HepG2 (cell line): ENCODE measurements at regions not wholly inside any gene's neighbourhood (a gene's known extent, or its start where the extent isn't known, plus 50 kb on each side); places are given as distances from the start of the nearest gene placed in this dataset.

Source experiments
- BRD4 ChIP-seq: sonication (generic); formaldehyde crosslinking; IDR thresholded peaks from 2 replicates; pipeline ENCODE4 v1.4.0; 2020; ENCODE audit warnings: missing genetic modification reagents
- CTCF ChIP-seq: sonication (generic); formaldehyde crosslinking; IDR thresholded peaks from 2 replicates; pipeline ENCODE4 v1.5.0; 2020; ENCODE audit warnings: mild to moderate bottlenecking, missing genetic modification reagents, moderate library complexity
- THRA ChIP-seq: sonication (generic); formaldehyde crosslinking; IDR thresholded peaks from 2 replicates; pipeline ENCODE4 v1.4.0; 2020; ENCODE audit warnings: missing genetic modification reagents, borderline replicate concordance
- ZFP36 ChIP-seq: fragments of 150-350 bp; IDR thresholded peaks from 2 replicates; pipeline ENCODE4 v1.6.1; 2018; ENCODE audit warnings: borderline replicate concordance, low read length, low read depth; ENCODE audit not compliant: partially characterized antibody

- TF ChIP-seq BRD4 (CRISPR knock-in tag) (no peak), ZFP36 (no peak), THRA (CRISPR knock-in tag) (no peak), CTCF (no peak)
Observed at GRCh38 chr13:40206241-40207000, 460.0 kb downstream of the FOXO1 start.
